GM18858 (cell line): ENCODE measurements at regions not wholly inside any gene's neighbourhood (a gene's known extent, or its start where the extent isn't known, plus 50 kb on each side); places are given as distances from the start of the nearest gene placed in this dataset.
"Not testable (repeated sequence)": the region's sequence is repeated elsewhere in the genome, so short reads cannot be mapped to it uniquely, and the experiment has no call there.

Experiments
- ATAC-seq: cut with Tn5 transposase; IDR thresholded peaks from one replicate; pipeline ENCODE4 v1.9.1; 2021; ENCODE audit not compliant: unreplicated experiment

DNA sequence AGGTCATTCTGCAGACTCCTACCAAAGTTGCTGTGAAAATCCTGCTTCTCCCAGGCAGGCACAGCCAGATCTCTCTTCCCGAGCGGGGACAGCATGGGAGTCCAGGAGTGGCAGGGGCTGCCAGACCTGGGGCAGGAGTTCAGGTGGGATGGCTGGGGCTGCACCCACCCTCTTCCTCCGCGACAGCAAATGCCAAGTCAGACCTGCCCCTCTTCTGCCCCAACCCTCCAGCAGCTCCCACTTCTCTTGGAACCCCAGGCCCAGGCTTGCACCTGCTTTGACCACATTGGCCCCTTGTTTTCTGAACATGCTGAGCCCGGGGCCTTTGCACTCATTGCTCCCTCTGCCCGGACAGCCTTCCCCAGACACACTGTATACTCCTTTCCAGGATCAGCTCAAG is 288.2 kb upstream of the HS6ST1 start:
- no peak for ATAC-seq

DNA sequence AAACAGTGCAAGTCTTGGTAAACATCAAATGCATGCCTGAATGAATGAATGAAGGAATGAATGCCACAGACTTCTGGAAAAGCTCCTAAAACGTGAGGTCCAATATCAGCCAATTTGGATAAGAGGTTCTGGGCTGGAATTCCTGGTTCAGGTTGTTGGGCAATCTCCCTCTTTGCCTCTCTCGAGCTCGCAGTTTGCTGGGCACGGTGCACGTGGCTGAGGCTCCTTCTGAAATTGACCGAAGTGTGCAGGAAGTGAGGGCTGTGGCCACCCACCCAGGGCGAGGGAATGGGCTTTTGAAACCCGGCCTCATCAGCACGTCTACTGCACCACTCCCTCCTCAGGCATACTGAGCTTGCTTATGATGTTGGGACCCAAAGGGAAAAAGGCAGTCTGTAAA is 288.8 kb upstream of the HS6ST1 start:
- no peak for ATAC-seq

DNA sequence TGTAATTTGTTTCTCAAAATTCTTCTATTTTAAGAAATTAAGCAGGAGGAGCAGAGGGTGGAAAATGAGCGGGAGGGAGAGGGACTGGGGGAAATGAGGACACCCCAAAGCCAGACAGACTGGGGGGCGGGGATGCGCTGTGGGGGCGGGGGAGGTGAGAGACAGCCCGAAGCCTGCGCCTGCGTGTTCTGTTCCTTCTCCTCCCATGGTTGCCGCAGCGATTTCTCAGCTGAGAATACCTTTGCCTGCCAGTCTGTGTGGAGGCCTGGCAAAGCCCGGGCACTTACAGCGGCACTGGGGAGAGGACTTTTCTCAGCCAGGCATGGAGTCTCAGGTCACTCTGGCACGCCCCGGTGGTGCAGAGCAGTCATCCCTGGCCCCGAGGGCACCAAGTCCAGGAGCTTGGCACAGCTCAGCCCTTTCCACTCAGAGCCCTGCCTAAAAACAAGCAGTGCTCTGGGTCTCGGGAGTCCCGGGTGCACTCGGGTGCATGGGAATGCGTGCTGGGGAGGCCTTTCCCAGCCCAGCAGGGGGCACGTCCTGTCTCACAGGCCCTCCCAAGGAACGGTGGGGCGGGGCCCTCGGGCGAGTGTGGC is 289.3 kb upstream of the HS6ST1 start:
- ATAC-seq, result no peak

DNA sequence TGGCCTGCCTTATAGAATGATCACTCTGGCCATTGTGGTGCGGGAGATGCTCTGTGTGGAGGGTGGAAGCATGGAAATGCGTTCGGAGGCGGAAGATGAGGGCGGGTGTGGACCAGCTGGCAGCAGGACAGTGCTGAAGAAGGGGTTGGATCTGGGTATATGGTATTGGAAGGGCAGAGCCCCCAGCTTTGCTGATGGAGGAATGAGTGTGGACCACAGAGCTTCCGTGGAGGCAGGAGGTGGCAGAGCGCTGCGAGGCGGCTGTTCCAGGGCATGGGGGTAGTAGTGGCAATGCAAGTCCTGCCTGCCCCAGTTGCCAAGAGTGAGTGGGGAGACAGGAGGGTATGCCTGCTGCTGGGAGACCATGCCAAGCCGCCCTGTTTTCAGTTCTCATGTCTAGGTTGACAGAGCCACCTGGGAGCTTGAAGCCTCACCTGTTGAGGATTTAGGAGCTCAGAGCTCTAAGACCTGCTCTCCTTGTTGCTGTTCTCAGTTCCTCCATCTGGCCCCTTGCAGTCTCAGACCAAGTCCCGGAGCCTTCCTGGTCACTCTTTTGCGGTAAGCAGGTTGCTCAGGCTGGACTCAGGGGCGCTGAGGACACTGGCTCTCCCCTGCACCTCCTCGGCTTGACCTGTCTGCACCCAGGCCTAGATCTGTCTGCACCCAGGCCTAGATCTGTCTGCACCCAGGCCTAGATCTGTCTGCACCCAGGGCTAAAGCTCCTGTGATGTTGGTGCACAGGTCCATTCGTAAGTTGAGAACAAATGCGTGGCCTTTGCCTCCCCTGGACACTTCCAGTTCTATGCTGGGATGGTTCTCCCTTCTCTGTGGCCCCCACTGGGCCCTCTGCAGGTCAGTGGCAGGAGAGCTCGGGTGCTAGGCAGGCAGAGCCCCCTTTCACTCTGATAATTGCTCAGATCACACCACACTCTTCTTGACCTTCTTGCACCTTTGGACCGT is 290.5 kb upstream of the HS6ST1 start:
- ATAC-seq, result no peak

DNA sequence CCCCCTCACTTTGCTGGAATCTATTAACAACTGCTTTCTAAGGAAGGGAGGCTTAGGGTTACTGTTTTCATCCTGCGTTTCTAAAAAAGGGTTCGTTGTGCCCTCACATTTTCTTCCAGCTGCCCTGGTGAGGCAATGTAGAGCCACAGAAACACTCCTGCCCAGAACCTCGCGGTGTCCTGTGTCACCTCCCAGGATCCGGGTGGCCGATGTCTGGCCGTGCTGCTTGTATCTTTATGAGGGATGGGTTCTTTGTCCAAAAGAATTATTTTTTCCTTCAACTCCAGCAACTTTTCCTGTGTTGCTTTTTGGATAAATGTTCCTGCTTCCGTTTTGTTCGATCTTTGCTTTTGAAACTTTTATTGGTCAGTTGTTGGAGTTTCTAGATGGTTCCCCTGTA is 291.8 kb upstream of the HS6ST1 start:
- no peak for ATAC-seq

DNA sequence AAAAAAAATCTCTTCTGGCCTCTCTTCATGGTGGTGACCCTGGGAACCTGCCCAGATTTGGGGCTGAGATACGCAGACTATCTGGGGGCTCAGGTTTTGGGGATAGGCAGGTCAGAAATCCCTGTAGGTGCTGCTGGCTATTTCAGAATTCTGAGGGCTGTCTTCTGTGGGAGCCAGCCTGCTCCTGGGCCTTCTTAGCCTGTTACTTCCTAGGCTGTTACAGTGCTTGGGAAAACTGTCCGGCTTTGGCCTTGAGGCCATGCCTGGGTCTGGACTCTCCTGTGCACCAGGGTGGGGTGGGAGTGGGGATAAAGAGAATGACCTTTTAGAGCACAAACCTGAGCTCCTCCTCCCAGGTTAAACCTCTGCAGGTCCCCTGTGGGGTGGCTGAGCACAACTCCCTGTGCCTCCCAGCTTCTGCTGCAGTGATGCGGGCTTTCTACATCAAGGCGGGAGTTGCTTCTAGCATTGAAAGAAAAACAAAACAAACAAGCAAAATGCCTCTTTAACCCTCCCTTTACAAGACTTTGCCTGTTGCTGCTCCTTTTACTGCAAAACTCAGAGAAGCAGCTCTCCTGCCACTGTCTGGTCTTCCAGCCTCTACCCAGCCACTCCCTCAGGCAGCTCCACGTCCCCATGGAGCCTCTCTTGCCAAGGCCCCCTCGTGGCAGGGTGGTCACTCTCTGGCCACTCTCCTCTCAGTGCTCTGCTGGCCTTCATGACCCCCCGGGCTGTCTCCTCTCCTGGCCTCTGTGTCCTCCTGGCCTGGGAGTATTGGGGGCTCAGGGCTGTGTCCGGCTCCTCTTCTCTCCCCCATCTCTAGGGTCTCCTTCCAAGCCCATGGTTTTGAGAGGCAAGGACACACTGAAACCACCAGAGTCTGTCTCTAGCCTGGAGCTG is 293.0 kb upstream of the HS6ST1 start:
- no peak for ATAC-seq

DNA sequence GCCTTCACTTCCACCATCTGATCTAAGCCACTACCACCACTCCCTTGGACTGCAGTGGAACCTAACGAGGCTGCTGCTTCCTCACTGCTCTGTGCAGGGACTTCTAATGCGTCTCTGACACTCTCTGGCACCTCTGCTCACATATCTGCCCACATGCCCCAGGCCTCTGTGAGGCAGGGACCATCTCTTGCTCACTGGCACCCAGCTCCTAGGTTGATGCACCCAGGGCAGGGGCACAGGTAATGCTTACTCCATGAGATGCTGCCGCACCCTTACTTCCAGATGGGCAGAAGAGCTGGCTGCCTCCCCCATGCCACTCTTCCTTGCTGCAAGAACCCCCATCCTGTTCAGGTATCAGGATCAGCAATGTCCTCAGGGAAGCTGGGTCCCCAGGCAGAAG is 294.0 kb upstream of the HS6ST1 start:
- ATAC-seq, result no peak

DNA sequence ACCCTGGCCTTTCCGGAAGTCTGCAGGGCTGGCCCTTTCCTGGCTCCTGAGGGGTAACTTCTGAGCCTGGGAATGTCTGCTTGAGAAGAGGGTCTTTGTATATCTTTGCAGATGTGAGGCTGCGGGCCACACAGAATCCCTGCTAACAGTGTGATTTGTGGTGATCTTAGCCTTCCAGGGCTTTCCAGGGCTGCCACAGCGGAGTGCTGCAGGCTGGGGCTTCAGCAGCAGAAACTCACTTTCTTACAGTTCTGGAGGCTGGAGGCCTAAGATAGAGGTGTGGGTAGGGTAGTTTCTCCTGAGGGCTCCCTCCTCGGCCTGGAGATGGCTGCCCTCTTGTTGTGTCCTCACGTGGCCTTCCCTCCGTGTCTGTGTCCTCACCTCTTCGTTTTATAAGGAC is 294.7 kb upstream of the HS6ST1 start:
- ATAC-seq, result no peak

DNA sequence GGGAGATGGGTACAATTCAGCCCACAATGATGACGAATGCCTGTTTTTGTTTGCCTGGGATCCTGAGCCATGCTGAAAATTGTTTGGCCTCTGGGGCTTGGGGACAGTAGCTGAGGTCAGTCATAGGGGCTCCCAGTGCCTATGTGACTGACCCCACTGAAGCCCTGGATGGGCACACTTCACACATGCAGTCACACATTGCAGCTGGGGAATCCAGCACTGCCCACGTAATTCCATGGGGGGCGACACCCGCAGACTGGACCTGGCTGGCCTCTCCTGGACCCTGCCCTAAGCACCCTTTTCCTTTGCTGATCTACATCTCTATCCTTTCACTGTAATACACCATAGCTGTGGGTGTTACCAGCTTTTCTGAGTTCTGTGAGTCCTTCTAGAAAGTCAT is 295.2 kb upstream of the HS6ST1 start:
- no peak for ATAC-seq

DNA sequence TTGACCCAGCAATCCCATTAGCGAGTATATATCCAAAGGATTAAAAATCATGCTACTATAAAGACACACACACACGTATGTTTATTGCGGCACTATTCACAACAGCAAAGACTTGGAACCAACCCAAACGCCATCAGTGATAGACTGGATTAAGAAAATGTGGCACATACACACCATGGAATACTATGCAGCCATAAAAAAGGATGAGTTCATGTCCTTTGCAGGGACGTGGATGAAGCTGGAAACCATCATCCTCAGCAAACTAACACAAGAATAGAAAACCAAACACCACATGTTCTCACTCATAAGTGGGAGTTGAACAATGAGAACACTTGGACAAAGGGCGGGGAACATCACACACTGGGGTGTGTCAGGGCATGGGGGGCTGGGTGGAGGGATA is 296.2 kb upstream of the HS6ST1 start:
- ATAC-seq, result not testable (repeated sequence)

- ATAC-seq, result no peak
Observed at GRCh38 chr2:128615571-128615970, 296.9 kb upstream of the HS6ST1 start.

DNA sequence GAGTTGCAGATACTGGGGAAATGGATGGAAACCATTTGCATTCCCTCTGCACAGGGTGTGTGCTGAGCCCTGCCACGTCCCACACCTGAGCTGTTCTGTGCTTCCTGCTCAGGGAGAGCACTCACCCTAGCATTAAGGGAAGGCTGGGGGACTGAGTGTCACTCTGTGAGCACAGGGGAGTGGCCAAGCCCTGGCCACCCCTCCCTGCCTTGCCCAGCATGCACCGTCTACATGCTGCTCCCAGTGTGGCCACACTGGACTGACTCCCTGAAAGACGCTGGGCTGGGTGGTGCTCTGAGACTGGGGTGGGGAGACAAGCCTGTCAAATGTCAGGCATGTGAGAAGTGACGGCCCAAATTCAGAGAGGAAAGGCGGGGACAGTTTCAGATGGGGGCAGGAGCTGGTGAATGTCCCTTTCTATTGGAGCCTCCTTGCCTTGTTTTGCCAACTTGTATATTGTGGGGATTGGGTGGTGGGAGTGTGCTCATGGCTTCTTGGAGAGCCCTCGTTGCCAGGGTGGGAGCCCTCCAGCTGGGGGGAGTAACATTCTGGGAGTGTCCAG is 298.4 kb upstream of the HS6ST1 start:
- ATAC-seq, result no peak

DNA sequence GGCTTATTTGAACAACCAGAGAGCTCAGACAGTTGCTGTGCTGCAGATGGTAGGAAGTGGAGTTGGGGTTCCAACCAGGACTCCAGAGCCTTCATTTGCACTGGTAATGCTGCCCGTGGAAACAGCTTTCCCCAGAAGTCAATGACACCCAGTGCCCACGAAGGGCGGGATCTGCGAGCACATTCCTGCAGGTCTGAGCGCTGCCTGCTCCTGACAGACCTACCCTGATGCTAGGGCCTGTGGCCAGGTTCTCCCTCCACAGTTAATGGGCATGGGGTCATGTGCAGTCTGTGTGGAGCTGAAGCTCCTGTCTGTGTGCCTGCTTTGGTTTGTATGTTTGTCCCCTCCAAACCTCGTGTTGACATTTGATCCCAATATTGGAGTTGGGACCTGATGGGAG is 299.0 kb upstream of the HS6ST1 start:
- ATAC-seq, result no peak

GRCh38 chr2:128618642-128619041 is 300.0 kb upstream of the HS6ST1 start:
- ATAC-seq, result no peak

GRCh38 chr2:128619471-128620325 is 301.0 kb upstream of the HS6ST1 start:
- no peak for ATAC-seq

DNA sequence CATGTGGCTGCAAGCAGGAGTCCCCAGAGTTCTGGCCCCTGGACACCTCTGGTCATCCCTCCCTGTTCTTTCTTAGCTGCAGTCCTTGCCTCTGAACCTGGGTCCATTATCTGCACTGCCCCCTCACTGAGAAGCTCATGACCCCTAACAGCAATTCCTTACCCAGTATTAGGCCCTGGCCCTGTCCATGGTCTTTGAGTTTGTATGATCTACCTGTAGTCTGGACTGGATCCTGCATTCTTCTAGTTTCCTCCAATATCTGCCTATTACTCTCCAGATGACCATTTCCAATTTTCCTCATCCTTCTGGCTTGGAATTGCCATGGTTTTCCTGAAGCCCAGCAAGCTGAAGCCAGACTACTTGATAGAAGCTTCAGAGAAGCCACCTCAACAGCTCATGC is 302.4 kb upstream of the HS6ST1 start:
- ATAC-seq, result no peak

DNA sequence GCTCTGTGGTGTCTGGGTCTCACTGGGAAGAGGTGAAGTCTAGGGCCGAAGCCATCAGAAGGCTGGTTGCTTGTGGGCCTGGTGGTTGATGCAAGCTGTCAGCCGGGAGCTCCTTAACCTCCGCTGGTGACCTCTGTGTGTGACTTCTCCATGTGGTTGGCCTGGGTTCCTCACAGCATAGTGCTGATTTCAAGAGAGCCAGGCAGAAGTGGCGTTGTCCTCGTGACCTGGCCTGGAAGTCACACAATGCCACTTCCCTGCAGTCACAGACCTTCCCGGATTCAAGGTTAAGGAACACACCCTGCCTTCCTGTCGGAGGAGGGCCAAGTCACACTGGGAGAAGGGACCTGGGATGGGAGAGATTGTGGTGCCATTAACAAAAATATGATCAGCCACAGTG is 303.7 kb upstream of the HS6ST1 start:
- no peak for ATAC-seq

- no peak for ATAC-seq
Observed at GRCh38 chr2:128622955-128623620, 304.4 kb upstream of the HS6ST1 start.
